GM12874 (cell line): ENCODE measurements at regions not wholly inside any gene's neighbourhood (a gene's known extent, or its start where the extent isn't known, plus 50 kb on each side); places are given as distances from the start of the nearest gene placed in this dataset.

Experiments used
- TF ChIP-seq, protein P1 (sequence below): IDR thresholded peaks from 2 replicates; pipeline ENCODE4 v1.5.1; 2011; ENCODE audit warnings: low read depth, mild to moderate bottlenecking, control low read depth, low read length, moderate library complexity; ENCODE audit not compliant: insufficient read depth

DNA sequence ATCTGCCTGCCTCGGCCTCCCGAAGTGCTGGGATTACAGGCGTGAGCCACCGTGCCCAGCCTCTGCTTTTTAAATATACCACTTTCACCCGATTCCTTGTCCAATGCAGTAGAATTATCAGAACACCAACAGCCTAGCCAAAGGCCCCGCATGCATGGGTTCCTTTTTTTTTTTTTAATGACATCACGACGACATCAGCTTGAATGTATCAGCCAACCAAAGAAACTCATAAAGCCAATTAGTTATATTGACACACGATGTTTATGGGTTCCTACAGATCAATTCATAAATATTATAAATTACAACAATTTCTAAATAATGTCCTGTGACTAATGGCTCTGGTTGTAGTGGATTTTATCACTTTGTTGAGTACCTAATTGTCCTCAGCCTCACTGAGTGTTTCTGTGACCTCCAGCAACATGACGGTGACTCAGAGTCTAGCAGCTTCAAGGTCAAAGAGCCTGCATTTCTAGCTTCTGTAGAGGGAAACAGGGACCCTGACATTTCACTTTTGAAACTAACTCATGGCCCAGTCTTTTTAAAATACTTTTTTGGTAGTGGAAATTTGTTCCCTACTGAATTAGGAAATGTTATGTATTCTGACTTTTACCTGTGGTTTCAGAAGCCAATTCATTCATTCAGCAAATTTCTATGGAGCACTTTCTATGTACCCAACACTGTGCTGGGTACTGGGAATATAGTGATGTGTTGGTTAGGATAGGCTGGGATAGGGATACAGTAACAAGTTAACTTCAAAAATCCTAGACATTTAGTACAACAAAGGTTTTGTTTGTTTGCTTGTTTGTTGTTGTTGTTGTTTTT, 144.1 kb downstream of the SUDS3 start:
- TF ChIP-seq, protein P1, sequence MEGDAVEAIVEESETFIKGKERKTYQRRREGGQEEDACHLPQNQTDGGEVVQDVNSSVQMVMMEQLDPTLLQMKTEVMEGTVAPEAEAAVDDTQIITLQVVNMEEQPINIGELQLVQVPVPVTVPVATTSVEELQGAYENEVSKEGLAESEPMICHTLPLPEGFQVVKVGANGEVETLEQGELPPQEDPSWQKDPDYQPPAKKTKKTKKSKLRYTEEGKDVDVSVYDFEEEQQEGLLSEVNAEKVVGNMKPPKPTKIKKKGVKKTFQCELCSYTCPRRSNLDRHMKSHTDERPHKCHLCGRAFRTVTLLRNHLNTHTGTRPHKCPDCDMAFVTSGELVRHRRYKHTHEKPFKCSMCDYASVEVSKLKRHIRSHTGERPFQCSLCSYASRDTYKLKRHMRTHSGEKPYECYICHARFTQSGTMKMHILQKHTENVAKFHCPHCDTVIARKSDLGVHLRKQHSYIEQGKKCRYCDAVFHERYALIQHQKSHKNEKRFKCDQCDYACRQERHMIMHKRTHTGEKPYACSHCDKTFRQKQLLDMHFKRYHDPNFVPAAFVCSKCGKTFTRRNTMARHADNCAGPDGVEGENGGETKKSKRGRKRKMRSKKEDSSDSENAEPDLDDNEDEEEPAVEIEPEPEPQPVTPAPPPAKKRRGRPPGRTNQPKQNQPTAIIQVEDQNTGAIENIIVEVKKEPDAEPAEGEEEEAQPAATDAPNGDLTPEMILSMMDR, result no peak

DNA sequence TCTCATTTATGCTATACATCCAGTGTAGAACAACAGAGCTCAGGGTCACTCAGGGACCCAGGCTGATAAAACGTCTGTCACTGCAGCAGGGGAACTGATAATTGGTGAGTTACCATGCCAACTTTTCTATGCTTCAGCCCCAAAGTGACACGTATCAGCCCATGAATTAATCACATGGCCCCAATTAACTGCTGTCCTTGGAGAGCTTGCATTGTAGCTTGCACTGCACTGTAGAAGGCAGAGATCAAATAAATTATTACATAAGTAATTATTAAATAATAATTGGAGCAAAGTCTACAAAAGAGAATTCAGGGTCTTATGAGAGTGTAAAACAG, 144.6 kb downstream of the SUDS3 start:
- TF ChIP-seq, protein P1, result no peak

DNA sequence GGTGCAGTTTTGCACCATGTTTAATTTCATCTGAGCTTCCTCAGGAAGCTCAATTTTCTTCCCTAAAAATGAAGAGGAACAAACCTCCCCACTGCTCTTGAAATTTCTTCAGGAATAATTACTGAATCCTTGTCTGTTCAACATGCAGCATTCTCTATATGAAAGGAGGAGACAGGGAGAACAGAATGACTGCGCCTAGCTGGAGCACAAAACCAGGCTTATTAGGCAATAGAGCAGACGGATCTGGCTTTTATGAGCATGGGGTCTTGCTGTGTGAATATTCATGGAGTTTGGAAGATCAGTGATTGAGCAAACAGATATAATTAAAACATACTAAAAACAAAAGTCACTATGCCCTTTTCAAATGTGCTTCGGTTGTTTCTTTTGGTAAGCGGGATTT, 148.1 kb downstream of the SUDS3 start:
- TF ChIP-seq, protein P1, result no peak

DNA sequence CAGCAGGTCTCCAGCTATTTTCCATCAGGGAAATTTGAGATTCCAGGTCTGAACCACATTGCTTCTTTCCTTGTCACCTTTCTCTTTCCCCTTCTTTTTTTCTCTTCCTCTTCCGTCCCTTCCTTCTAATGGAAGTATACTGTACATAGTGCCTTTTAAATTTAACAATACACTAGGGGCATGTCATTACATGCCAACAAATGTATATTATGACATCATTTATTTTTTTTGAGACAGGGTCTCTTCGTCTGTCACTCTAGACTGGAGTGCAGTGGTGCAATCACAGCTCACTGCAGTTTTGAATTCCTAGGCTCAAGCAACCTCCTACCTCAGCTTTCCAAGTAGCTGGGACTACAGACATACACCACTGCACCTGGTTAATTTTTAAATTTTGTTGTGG, 148.9 kb downstream of the SUDS3 start:
- TF ChIP-seq, protein P1, result no peak

DNA sequence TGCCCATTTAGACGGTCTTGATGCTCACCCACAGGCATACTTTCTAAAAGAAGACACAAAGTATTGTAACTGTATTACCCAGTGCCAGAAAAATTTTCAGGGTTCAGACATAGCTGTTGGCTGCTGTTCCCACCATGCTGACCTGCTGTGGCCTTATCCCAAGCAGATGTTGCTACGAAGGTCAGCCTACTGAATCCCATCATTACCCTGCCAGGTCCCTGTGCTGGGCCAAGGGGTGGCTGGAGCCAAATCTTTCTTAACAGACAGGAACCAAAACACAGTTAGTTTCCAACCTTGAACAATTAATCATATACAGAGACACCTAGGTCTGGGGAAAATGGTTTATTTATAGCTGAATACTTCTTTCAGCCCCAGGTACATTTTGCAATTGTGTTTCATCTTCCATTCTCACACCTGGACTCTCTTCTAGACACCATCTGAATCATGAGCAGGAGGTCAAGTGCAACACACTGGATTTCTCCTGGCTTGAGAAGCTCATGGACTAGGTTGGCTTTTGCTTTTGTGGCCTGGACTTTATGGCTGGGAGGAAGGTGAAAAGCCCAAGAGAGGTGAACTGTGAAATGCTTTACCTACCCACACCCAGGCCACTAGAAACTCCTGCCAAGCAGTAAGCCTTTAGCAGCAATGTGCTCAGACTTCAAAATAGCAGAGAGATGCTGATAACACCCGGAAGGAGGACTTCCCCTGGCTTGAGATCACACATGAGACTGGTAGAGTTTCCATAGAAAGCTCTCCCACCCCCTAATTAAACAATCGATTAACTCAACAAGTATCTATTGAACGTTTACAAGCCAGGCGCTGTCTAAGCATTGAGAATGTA, 150.1 kb downstream of the SUDS3 start:
- TF ChIP-seq, protein P1, result no peak

DNA sequence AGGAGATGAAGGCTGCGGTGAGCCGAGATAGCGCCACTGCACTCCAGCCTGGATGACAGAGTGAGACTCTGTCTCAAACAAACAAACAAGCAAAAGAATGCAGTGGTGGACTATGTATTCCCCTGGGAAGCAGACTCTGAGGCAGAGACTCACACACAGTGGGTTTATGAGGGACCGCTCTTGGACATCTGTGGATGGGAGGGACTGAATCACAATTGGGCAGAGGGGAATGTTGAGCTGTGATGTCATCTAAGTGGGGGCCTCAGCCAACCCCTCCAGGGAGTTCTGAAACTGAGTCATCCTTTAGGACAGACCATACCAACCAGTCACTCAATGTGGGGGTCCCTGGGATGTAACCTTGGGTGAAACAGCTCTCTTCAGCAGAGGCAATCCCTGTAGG, 151.0 kb downstream of the SUDS3 start:
- TF ChIP-seq, protein P1, result no peak

DNA sequence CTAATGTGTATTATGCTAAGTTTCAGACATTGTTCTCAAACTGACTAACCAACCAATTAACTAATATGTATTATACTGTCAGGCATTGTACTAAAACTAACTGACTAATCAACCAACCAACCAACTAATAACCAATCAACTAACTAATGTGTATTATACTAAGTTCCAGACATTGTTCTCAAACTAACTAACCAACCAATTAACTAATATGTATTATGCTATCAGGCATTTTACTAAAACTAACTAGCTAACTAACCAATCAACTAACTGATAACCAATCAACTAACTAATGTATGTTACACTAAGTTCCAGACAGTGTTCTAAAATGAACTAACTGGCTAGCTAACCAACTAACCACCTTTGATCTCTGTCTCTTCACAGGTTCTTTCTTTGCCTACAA, 152.3 kb downstream of the SUDS3 start:
- TF ChIP-seq, protein P1, result no peak
